ENCODE measurements at regions not wholly inside any gene's neighbourhood (a gene's known extent, or its start where the extent isn't known, plus 50 kb on each side); places are given as distances from the start of the nearest gene placed in this dataset.

DNA sequence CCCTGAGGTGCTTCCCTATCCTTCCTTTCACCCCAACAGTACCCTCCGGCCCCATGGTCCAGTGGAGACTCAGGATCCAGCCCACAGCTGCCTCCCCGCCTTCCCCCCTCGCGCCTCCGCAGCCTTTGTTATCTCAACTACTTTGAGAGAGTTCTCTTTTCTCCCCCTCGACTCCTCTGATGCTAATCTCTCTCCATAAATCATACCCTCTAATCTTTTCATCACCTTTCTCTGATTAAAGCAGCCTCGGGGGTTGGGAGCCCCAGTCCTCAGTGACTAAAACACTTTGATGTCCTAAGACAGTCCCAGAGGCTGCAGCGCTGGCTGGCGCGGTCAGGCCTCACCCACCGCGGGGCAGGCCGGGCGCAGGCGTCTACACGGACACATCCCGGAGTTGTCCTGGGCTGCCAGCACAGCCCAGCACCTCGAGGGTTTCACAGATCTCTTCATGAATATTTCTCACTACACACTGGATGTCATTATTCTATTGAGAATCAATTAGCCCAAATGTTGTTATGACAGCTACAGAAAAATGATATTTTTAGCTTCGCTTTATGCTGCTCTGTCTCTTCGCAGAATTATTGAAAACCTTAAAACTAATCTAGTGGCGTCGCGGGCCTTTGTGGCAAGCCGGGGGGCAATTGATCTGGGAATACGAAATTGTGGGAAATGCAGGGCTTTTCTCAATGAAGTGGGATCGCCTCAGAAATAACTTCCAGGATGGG, 289.5 kb downstream of the RRAGC start:
- no peak for DNase-seq

DNA sequence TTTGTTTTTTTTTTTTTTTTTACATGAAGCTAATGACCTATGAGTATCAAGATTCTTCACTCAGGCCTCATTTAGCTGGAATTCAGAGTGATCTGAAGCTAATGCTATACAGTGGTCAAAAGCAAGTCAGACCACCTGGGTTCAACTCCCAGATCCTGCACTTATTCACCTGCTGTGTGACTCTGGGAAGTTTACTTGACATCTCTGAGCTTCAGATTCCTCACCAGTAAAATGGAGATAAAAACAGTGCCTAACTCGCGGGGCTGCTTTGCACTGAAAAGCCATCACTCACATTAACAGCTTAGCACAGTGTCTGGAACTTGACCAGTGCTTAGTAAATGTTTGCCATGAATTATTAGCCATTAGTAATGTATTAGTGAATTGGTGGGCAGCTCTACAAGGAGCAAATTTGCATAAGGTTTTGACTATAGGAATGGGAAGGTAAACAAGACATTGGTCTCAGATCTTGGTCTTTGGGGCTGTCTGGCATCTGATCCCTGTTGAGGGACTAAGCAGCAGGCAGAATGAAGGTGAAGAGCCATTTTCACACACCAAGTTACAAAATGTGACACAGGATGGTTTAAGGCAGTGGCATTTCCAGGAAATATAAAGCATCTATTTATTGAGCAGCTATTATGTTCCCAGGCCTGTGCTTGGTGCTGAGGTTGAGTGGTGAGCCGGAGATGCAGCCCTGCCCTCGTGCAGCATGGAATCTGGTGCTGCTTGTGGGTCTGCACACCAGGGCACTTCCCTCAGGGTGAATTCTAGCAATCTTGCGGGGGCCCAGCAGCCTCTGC, 291.3 kb downstream of the RRAGC start:
- DNase-seq, result no peak

DNA sequence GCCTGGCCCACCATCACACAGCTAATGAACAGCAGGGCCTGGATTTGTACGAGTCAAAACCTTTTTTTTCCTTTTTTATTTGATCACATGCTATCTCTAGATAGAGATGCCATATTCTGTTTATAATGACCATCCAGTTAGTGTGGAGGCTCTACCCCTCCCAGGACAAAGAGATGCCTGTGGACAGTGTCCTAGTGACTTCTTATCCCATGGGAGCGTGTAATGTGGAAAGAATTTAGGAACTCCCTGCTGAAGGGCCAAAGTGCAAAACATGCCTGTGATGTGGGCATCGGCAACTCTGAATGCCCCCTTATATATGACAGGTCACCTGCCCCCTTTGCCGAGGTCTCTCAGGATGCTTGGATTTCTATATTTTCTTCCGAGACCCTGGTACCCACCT, 292.2 kb downstream of the RRAGC start:
- no peak for DNase-seq

DNA sequence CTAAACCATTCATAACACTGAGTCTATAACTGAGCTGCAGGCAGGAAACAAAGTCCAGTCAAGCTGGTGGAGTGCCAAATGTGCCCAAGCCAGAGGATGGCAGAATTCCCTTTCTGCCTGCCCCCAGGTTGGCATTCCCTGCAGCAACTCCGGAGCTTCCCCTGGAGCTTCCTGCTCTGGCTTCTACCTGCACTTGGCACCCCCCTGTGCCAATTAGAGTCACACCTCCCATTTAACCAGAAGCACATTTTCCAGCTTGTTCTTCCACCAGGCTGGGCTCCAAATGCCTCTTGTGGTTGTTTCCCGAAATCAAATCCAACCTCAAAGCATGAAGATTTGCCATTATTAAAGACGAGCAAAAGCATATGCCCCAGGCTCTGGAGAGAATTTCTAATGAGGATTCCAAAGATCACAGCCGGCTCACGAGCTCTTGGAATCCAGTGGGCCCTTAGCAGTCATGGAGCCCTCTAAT, 294.5 kb downstream of the RRAGC start:
- DNase-seq, result no peak

DNA sequence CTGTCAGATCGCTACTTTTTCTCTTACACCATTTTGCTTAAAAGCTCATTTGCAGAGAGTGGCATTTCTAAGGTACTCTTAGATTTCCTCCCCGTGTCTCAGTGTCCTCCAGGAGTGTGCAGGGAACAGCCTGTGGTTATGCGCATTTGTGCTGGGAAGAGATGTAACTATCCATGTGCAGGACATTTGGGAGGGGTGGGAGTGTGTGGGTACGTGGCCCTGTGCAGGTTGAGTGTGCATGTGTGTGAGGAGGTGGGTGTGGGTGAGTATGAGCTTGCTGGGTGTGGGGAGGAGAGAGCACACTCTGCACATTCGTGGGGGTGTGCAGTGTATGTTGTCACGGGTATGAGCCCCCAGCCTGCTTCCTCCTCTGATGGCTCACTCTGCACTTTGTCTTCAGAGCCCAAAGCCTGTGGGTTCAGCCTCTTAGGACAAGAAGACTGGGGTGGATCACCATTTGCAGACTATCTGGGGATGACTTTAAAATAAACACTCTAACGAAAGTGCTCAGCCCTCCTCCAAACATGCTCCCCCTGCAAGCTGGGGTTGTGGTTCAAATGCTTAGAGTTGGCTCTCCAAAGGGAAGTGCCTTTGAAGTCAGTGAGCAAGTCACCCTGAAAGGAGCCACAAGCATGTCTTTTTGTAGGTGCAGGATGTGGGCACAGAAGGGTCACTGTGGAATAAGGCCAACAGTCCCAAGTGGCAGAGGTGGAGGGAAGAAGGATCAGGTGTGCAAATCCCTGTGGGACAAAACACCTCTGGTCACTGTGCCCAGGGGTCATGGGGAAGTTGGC, 295.4 kb downstream of the RRAGC start:
- no peak for DNase-seq

DNA sequence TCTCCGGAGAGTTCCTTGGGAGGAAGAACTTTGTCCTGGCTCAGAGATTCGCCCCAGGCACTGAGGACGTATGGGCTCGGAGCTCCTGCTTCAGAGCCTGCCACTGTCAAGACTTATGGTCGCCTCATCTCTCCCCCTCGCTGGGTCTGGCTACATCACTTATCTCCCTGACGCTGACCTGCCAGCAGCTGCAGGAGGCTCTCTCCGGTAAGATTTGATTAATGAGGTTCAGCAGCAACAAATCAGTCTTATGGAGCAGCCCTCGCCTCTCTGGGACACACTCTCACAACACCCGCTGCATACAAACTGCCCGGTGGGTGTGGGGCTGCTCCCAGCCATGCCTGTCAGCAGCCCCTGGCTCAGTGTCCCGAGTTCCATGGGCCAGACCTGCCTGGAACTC, 297.8 kb downstream of the RRAGC start:
- no peak for DNase-seq

DNA sequence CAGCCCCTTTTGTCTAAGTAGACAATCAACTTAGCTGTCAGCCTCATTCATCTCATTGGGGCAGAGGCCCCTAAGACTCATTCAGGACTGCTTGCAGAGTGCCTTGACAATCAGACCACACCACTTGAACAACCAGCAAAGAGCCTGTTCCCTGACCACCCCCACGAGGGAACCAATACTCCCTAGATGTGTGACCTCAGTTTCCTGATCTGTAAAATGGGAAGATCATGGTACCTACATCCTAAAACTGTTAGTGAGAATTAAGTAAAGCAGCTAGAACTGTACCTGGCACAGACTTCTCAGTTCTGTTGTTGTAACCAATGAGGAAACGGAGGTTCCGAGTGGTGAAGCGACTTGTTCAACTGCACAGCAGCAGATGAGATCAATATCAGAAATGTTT, 298.5 kb downstream of the RRAGC start:
- DNase-seq, result no peak

DNA sequence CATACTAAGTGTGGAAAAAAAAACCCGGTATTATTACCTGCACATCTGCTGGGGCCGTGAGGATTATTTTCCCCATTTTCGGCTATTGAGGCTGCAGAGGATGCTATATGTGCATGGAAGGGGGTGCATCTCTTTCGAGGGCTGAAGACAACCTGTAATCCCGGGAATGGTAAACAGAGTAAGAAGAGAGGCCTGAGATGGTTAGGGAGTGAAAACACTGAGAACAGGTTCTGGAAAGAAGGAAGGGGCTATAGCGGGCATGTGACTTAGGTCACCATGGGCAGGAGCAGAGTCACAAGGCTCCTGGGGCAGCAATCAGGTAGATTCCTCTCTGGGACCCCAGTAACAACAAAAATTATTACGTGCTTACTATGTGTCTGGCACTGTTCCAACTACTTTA, 299.1 kb downstream of the RRAGC start:
- DNase-seq, result no peak

DNA sequence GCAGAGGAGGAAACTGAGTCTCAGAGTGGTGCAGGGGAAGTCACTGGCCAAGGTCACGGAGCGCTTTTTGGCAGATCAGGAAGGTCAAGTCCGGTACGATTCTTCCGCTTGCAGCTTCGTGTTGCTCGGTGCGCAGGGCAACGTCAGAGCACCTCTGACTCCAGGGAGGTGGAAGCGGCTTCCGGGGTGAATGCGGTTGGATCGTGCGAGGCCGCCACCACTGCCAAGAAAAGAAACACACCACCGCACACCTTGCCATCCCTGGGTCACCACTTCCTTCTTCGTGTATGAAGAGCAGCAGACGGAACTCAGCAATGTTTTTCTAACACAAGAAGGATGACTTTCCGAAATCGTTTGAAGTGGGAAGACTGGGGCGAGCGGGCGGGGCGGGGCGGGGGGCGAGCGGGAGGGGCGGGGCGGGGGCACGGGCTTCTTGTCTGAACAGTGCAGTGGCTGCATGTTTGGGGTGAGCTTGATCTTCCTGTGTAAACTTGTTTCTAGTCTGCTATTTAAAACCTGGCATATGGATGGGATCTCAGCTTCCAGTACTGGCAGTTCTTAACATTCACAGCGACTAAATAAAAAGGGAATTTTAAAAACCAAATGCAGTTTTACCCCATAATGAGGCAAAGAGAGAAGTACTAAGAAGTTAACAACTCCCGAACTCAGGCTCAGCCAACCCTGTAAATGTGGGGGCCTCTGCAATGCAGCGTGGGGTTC, 300.0 kb downstream of the RRAGC start:
- no peak for DNase-seq

DNA sequence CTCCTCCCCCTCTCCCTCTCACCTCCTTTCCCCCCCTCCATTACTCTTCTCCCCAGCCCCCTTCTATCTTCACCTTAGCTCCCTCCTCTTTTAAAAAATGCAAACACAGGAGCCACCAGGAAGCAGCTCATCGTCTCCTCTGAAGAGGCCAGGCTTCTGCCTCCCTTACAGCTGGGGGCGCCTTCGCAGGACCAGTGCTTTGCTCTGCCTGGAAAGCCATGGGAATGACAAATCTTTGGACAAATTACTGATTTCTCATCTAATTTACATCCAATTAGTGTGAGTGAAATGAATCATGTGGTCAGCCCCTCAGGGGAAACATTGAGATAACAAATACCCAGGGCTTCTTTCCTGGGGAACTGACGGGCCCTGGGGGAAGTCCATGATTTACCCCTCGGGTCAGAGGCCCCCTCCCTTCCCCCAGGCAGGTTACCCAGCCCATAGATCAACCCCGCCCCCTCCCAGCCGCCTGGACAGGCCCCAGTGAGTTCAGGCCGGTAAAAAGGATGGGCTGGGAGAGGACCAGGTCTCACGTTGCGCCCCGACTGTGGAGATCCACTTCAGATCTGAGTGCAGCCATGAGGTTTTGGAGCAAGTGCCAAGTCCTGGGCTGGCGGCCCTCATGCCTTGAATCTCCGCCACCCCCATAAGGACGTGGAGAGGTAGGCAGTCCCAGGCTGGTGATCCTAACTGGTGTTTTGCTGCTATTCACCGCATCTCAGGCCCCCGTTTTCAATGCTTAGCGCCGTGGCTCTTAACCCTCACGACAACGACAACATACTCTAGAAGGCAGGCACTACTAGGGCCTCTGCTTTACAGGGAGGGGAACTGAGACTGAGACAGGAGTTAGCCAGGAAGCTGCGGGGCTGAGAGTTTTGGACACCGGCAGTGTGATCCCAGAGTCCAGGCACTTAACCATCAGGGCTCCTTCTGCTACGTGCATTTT, 300.8 kb downstream of the RRAGC start:
- no peak for DNase-seq

DNA sequence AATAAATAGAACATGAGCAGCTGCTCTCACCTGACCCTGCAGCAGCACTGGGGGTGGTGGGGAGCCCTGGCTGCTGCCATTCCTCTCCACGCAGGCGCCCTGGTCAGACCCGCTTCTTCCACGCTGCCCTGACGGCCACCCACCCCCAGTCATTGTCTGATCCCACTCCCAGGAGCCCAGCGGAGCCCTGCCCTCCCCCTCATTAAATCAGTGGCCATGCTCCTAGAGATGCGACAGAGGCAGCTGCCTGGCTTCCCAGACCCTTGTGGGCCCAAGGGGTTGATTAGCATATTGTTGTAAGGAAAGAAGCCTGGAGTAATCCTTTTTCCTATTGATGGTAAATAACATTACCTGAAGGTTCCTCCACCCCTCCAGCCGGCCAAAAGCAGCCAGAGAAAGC, 301.5 kb downstream of the RRAGC start:
- DNase-seq, result no peak

DNA sequence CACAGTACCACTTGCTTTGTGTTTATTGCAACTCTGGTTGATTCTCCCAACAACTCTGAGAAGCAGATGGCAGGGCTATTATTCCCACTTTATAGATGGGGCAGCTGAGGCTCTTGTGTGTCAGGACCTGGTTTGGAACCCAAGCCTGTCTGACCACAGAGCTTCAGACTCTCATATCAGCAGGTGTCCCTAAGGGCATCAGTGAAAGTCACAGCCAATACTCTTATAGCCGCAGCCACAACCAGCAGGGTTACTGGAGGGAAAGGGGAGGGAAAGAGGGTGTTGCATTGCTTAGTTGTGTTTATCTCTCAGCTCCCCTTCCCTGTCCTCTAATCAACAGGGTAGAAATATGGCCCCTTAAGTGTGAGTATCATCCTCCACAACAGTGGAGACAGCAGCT, 304.0 kb downstream of the RRAGC start:
- DNase-seq, result no peak

DNA sequence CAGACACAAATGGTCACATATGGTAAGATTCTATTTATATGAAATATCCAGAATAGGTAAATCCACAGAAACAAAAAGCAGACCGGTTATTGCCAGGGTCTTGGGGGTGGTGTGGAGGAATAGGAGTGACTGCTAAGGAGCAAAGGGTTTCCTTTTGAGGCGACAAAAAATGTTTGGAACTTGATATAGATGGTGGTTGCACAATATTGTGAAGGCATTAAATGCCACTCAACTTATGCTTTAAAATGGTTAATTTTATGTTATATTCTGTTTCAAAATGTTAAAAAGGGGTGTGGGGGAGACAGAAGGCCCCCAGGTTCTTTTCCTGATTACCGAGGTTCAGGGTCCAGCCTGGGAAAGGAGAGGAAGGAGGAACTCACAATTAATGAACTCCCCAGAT, 304.4 kb downstream of the RRAGC start:
- no peak for DNase-seq

DNA sequence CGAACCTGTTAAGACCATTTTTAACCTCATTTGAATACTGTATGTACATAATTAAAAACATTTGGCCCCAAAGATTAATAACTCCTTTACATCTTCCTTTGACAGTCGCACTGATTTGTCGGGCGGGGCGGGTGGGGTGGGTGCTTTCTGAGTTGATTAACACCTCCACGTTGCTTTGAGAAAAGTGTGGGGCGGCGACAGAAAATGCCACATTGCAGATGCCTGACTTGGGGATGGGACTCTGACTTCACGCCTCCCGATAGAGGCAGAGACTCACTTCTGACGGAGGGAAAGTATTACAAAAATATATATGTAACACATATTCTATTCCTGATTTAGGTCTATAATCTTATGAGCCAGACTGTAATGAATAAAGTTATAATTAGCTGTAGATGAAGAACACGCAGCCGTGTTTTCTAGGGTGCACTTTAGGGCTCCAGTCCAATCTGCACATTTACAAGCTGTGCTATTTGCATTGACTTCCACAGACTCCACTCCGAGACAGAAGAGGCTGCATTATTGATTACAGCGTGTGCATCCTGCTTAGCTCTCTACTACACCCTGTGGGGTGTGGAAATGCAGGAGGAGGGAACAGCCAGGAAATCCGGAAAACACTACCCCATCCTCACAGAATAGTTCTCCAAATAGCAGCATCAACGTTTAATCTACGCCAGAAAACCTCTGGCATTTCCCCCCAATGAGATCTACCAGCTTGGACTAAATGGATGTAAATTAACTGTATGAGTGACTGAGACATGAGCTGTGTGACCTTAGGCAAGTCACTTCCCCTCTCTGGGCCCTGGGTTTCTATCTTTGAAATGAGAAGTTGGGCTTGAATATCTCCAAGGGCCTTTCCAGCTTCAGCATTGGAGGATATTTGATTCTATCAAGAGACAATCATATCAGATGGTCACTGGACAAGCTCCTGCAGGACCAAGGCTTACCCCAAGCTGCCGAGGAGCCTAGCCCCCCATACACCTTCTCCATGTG, 308.0 kb downstream of the RRAGC start:
- DNase-seq, result no peak

DNA sequence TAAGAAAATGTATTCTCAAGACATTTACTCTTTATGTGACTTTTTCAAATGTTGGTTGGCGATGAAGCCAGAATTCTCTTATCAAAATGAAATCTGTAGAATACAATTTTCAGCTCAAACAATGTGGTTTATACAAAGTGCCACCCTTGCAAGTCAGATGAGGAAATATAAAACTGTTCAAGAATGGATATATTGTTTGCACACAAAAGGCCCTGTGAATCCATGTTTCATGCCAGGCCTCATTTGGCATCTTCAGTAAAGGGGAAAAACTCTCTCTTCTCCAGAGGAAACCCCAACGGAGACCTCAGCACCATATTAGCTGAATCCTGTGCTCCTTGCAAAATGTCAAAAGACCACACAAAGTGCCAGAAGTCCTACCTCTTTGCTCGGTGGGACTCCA, 310.4 kb downstream of the RRAGC start:
- no peak for DNase-seq

DNA sequence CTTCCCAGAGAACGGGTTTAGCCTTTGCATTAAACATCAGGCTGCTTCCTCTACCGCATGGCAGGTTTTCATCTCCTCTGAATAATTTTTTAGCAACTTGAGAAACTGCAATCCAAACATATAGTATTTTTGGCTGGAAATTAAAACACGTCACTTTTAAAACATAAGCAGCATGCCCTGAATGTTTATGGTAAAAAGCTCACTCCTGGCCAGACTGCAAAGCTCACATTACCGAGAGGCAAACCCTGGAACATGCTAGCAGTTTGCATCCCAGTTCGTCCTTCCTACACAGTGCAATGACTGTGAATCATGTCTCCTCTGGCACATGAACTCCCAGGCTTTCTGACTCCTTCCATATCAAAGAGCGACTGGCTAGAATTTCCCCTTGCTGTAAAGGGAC, 312.3 kb downstream of the RRAGC start:
- no peak for DNase-seq

DNA sequence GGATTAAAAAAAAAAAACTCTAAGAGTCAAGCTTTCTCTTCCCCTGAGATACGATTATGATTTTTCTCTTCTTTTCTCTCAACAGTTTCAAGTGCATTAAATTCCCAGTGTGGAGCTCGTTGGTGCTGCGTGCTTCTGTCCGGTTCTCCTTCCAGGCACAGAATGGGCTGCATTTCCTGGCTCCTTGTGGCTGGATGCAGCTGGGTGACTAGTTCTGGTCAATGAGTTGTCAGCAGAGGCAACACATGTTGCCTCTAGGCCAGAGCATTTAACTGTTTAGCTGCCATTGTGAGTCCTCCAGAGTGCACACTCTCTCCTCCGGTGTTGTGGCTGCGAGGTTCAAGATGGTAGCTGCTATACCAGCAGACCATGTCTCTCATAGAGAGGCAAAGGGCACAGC, 312.9 kb downstream of the RRAGC start:
- DNase-seq, result no peak

DNA sequence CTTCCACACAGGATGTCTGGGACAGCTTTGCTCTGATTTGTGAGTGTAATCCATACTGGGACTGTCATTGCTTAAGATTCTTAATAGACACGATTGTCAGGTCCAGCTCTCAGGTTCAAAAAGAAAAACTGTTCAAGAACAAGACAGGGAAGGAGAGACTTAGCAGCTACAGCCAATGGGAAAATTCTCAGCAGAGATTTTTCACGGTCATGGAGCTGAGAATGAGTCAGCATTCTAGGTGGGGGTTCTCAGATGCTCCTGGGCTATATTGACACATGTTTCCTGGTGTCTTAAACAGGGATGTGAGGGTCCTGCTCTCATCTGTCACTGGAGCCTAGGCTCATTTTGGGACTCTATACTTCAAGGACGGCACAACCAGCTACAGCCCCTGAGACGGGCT, 318.3 kb downstream of the RRAGC start:
- DNase-seq, result no peak

DNA sequence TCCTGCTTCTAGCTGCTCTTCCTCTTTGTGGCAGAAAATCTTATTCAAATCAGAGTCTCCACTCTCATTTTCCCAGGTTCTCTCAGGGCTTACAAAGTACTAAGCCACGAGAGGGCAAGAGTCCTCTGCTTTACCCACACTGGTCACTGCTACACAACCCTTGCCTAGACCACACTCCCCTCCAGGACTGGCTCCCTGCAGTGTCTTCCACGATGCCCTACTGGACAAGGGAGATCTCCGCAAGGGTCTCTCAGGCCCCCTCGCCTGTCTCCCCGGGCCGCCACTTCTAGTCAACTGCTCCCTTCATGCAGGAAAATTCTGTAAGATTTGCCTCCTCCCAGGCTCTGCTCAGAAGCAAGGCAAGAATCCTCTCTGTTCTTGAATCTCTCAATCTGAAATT, 319.6 kb downstream of the RRAGC start:
- no peak for DNase-seq

DNA sequence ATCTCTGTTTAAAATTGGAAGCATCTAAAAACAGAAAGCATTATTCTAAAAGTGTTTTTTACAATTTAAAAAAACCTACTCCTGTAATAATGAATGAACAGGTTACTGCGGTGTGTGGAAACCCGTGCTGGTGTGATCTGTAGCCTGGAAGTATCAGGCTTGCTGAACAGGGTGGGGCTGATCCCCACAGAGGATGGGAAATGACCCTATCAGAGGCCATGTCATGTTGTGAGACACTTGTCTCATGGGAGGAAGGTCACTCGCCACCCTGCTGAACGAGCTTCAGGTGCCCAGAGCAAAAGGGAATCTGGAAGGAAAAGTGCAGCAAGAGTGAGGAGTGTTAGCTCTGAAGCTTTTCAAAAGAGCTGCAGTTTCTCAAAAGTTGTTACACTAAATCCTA, 320.7 kb downstream of the RRAGC start:
- DNase-seq, result no peak

DNA sequence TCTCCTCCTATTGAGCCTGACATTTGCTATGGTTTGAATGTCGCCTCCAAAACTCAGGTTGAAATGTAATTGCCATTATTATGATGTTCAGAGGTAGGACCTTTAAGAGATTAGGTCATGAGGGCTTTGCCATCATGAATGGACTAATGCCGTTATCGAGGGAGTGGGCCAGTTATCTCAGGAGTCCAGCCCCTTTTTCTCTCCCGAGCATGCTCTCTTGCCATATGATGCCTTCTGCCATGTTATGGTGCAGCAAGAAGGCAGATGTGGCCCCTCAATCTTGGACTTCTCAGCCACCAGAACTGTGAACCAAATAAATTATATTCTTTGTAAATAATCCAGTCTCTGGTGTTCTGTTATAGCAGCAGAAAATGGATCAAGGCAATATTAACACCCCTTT, 323.5 kb downstream of the RRAGC start:
- DNase-seq, result no peak
